Testis (tissue), 2 donors: ENCODE measurements at regions not wholly inside any gene's neighbourhood (a gene's known extent, or its start where the extent isn't known, plus 50 kb on each side); places are given as distances from the start of the nearest gene placed in this dataset.

ENCODE experiments used
- POLR2A ChIP-seq: fragments of 450-650 bp; IDR thresholded peaks from one replicate; pipeline ENCODE4 v1.6.1; 2017; ENCODE audit warnings: antibody characterized with exemption, mild to moderate bottlenecking, moderate library complexity
- TF ChIP-seq, protein P1 (sequence below), 3 experiments: fragments of 450-650 bp in 2 of 3; fragments of 200-600 bp in 1 of 3; sonication (generic) in 1 of 3; IDR thresholded peaks; one replicate each; pipeline ENCODE4 v1.5.1; 2016 to 2019; ENCODE audit warnings: antibody characterized with exemption in 3 of 3, mild to moderate bottlenecking in 2 of 3, moderate library complexity in 1 of 3

DNA sequence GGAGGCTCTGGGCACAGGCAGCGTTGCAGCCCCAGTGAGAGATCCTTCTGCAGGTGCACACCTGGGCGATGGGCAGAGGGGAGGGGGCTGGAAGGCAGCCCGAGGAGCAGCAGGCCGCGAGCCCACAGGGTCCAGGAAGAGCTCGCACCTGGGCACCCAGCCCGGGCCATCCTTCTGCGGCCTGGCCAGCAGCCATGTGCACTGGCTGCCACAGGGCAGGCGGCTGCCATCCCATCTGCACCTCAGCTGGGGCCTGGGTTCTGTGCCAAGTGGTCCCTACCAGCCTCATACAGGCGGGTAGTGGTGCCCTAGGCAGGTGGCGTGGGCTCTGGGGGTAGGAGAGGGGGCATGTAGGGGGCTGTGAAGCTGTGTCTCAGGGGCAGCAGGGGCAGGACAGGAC, 197.2 kb downstream of the RBFOX3 start:
- TF ChIP-seq, protein P1, sequence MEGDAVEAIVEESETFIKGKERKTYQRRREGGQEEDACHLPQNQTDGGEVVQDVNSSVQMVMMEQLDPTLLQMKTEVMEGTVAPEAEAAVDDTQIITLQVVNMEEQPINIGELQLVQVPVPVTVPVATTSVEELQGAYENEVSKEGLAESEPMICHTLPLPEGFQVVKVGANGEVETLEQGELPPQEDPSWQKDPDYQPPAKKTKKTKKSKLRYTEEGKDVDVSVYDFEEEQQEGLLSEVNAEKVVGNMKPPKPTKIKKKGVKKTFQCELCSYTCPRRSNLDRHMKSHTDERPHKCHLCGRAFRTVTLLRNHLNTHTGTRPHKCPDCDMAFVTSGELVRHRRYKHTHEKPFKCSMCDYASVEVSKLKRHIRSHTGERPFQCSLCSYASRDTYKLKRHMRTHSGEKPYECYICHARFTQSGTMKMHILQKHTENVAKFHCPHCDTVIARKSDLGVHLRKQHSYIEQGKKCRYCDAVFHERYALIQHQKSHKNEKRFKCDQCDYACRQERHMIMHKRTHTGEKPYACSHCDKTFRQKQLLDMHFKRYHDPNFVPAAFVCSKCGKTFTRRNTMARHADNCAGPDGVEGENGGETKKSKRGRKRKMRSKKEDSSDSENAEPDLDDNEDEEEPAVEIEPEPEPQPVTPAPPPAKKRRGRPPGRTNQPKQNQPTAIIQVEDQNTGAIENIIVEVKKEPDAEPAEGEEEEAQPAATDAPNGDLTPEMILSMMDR (IDR thresholded peaks at IDR 0.05) = no peak
- no peak for TF ChIP-seq POLR2A
